GM12878 (cell line): ENCODE measurements at regions not wholly inside any gene's neighbourhood (a gene's known extent, or its start where the extent isn't known, plus 50 kb on each side); places are given as distances from the start of the nearest gene placed in this dataset.

ENCODE experiments used
- ATAC-seq: fragments of 200-7000 bp; cut with Tn5 transposase; 3 replicates; pipeline ENCODE4 v1.9.1; 2020; ENCODE audit warnings: mild to moderate bottlenecking, moderate library complexity
- BruUV-seq: library from RNA; stranded (reverse); fragments of 400-500 nt; replicated peaks from 2 replicates; lab custom pipeline; 2021; lab: Mats Ljungman, UMichigan
- CTCF ChIA-PET: fragments of 300-600 bp; sonication (Branson Sonifier 250); formaldehyde crosslinking; extraction: SDS; loops from one replicate; lab custom pipeline; 2021; ENCODE audit warnings: inconsistent platforms; lab: Yijun Ruan, JAX
- POLR2A ChIA-PET: fragments of 350-600 bp; formaldehyde crosslinking; extraction: SDS; loops from one replicate; lab custom pipeline; 2021; ENCODE audit warnings: inconsistent platforms; lab: Charles Lee
- RAD21 ChIA-PET: fragments of 300-600 bp; sonication (Branson Sonifier 250); formaldehyde crosslinking; loops from one replicate; lab custom pipeline; 2023; ENCODE audit warnings: antibody characterized with exemption; ENCODE audit not compliant: unreplicated experiment; lab: Charles Lee
- SMC1A ChIA-PET: fragments of 300-600 bp; sonication (Branson Sonifier 250); formaldehyde crosslinking; loops from one replicate; lab custom pipeline; 2023; ENCODE audit not compliant: unreplicated experiment, uncharacterized antibody; lab: Charles Lee
- DNase-seq: peaks from one replicate; pipeline ENCODE4 v3.0.0-alpha.2; 2011; ENCODE audit warnings: low read depth, low spot score
- FAIRE-seq: peaks from 3 replicates; lab custom pipeline; 2011; peaks lifted over from hg19 to GRCh38; lab: Jason Lieb, UNC
- H2AFZ ChIP-seq: 2 replicates; pipeline ENCODE4 v1.6.0; 2011; ENCODE audit warnings: low read depth, low read length, control low read depth; ENCODE audit not compliant: control insufficient read depth
- H3K27ac ChIP-seq: 2 replicates; pipeline ENCODE4 v1.5.1; 2011; ENCODE audit warnings: control low read depth; ENCODE audit not compliant: control insufficient read depth, insufficient read depth
- H3K27me3 ChIP-seq, 2 experiments: replicated peaks in 1 of 2; 2 replicates each; pipeline versions ENCODE4 v1.6.0 to v1.6.1; 2011; ENCODE audit warnings: low read length in 1 of 2; ENCODE audit not compliant: control insufficient read depth in 2 of 2, insufficient read depth in 2 of 2
- H3K36me3 ChIP-seq, 2 experiments: 2 replicates each; pipeline ENCODE4 v1.5.1; 2011; ENCODE audit warnings: low read length in 1 of 2; ENCODE audit not compliant: control insufficient read depth in 2 of 2, insufficient read depth in 2 of 2
- H3K4me1 ChIP-seq: 2 replicates; pipeline ENCODE4 v1.6.1; 2011; ENCODE audit warnings: mild to moderate bottlenecking, low read length, moderate library complexity, mixed read lengths; ENCODE audit not compliant: control insufficient read depth, insufficient read depth
- H3K4me2 ChIP-seq: 2 replicates; pipeline ENCODE4 v1.6.0; 2011; ENCODE audit warnings: control low read depth; ENCODE audit not compliant: control insufficient read depth, insufficient read depth
- H3K4me3 ChIP-seq: fragments of 200-600 bp; sonication (generic); 2 replicates; pipeline ENCODE4 v1.5.1; 2016
- H3K79me2 ChIP-seq: 2 replicates; pipeline ENCODE4 v1.6.0; 2011; ENCODE audit warnings: low read length; ENCODE audit not compliant: control insufficient read depth, insufficient read depth
- H3K9ac ChIP-seq: 2 replicates; pipeline ENCODE4 v1.8.0; 2011; ENCODE audit warnings: low read length, control low read depth, mixed read lengths; ENCODE audit not compliant: control insufficient read depth, insufficient read depth
- H3K9me3 ChIP-seq: replicated peaks from 3 replicates; pipeline ENCODE4 v1.5.1; 2011; ENCODE audit warnings: mild to moderate bottlenecking, low read length; ENCODE audit not compliant: control insufficient read depth, insufficient read depth
- H4K20me1 ChIP-seq: 2 replicates; pipeline ENCODE4 v1.6.0; 2011; ENCODE audit not compliant: control insufficient read depth, insufficient read depth
- BMI1 ChIP-seq: fragments of 450-650 bp; IDR thresholded peaks from 2 replicates; pipeline ENCODE4 v1.6.1; 2016; ENCODE audit warnings: mild to moderate bottlenecking, moderate library complexity, borderline replicate concordance
- EED ChIP-seq: sonication (generic); IDR thresholded peaks from 2 replicates; pipeline ENCODE4 v1.6.1; 2016; ENCODE audit warnings: antibody characterized with exemption, low read depth
- HDGF ChIP-seq: fragments of 450-650 bp; IDR thresholded peaks from 2 replicates; pipeline ENCODE4 v1.6.1; 2016; ENCODE audit warnings: antibody characterized with exemption
- NR2C2 ChIP-seq: IDR thresholded peaks from 2 replicates; pipeline ENCODE4 v1.6.1; 2011; ENCODE audit warnings: borderline replicate concordance, low read depth; ENCODE audit not compliant: control insufficient read depth, insufficient read length
- PML ChIP-seq: IDR thresholded peaks from 2 replicates; pipeline ENCODE4 v1.6.1; 2012; ENCODE audit warnings: low read length, inconsistent platforms
- RELA ChIP-seq: fragments of 450-650 bp; IDR thresholded peaks from 2 replicates; pipeline ENCODE4 v1.8.0; 2014; ENCODE audit warnings: borderline replicate concordance; ENCODE audit not compliant: partially characterized antibody
- RFX5 ChIP-seq: IDR thresholded peaks from 2 replicates; pipeline ENCODE4 v1.6.1; 2011; ENCODE audit warnings: low read depth, low read length, improper control_type of control experiment
- SMAD1 ChIP-seq: fragments of 450-650 bp; IDR thresholded peaks from 2 replicates; pipeline ENCODE4 v1.6.1; 2018; ENCODE audit warnings: mild to moderate bottlenecking, low read depth; ENCODE audit not compliant: partially characterized antibody
- SMARCA5 ChIP-seq: fragments of 450-650 bp; IDR thresholded peaks from 2 replicates; pipeline ENCODE4 v1.6.1; 2017; ENCODE audit warnings: mild to moderate bottlenecking
- SPI1 ChIP-seq: IDR thresholded peaks from 2 replicates; pipeline ENCODE4 v1.6.1; 2011; ENCODE audit warnings: low read depth, mild to moderate bottlenecking, low read length, moderate library complexity, borderline replicate concordance; ENCODE audit not compliant: insufficient read depth
- SUPT20H ChIP-seq: IDR thresholded peaks from 2 replicates; pipeline ENCODE4 v1.6.1; 2011; ENCODE audit warnings: low read depth, mild to moderate bottlenecking, low read length, moderate library complexity, borderline replicate concordance; ENCODE audit not compliant: control insufficient read depth
- SUZ12 ChIP-seq: fragments of 200-600 bp; sonication (generic); IDR thresholded peaks from one replicate; pipeline ENCODE4 v1.6.1; 2018; ENCODE audit warnings: antibody characterized with exemption, mild to moderate bottlenecking; ENCODE audit not compliant: unreplicated experiment
- ZZZ3 ChIP-seq: IDR thresholded peaks from 2 replicates; pipeline ENCODE4 v1.6.1; 2011; ENCODE audit warnings: low read depth; ENCODE audit not compliant: control insufficient read depth, insufficient read length
- WGBS: methylation state at CpG from one replicate; pipeline ENCODE4 v1.1.6; 2016; ENCODE audit warnings: low lambda C conversion rate; ENCODE audit not compliant: insufficient replicate concordance, insufficient coverage; ENCODE audit errors: missing lambda C conversion rate; 5-methylcytosine and 5-hydroxymethylcytosine counted together
- in situ Hi-C: fragments of 300-500 bp; cut with MboI; formaldehyde crosslinking; loops from 9 replicates; pipeline ENCODE4 v1.14.3; 2018; ENCODE audit warnings: mixed read lengths
- intact Hi-C: fragments of 100-400 bp; cut with micrococcal nuclease; formaldehyde crosslinking; loops from one replicate; pipeline ENCODE4 v1.14.2; 2022; ENCODE audit not compliant: unreplicated experiment
- TF ChIP-seq, protein P1 (sequence below): fragments of 150-350 bp; IDR thresholded peaks from 2 replicates; pipeline ENCODE4 v1.6.1; 2016; ENCODE audit warnings: low read depth, low read length
- TF ChIP-seq, protein P2 (sequence below): fragments of 450-650 bp; conservative IDR thresholded peaks from 2 replicates; pipeline ENCODE4 v1.6.1; 2017; ENCODE audit warnings: mild to moderate bottlenecking, moderate library complexity
- TF ChIP-seq, protein P3 (sequence below): fragments of 150-350 bp; IDR thresholded peaks from 2 replicates; pipeline ENCODE4 v1.6.1; 2014; ENCODE audit warnings: mild to moderate bottlenecking, low read depth, low read length
- TF ChIP-seq, protein P4 (sequence below): fragments of 450-650 bp; IDR thresholded peaks from 2 replicates; pipeline ENCODE4 v1.6.1; 2017; ENCODE audit warnings: mild to moderate bottlenecking

DNA sequence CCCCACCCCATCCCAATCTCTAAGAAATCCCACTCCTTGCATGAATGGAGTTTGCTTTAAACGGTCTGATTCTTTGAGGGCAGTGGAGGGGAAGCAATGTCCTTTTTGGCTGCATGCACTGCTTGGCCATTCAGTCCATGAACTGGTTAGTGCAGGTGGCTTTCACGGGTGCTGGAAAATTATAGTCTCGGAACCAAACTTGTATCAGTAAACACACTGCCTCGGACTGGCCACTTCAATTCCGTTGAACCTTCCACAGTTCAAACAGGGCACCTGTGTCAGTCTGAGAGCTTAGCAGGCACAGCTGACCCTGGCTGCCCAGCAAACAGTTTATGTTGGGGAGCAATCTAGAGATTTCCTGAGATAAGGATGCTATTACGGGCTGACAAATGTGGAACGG lies 255.6 kb downstream of the DHX15 start:
- no peak for DNase-seq
- Histone ChIP-seq H3K4me3 (no peak overlapping the region), H3K27ac (no peak overlapping the region), H3K27me3 (no peaks in the 10 kb centered on the region), H3K4me2 (no peak overlapping the region)
- RAD21 ChIA-PET, result no interaction called here
- no peak for ATAC-seq
- TF ChIP-seq HDGF (no peak), NR2C2 (no peak), PML (no peak), RELA (no peak), RFX5 (no peak), EED (no peak), SUZ12 (no peak), SMARCA5 (no peak), SMAD1 (no peak), BMI1 (no peak), ZZZ3 (no peak), SPI1 (no peak), SUPT20H (no peak)
- TF ChIP-seq, protein P1, sequence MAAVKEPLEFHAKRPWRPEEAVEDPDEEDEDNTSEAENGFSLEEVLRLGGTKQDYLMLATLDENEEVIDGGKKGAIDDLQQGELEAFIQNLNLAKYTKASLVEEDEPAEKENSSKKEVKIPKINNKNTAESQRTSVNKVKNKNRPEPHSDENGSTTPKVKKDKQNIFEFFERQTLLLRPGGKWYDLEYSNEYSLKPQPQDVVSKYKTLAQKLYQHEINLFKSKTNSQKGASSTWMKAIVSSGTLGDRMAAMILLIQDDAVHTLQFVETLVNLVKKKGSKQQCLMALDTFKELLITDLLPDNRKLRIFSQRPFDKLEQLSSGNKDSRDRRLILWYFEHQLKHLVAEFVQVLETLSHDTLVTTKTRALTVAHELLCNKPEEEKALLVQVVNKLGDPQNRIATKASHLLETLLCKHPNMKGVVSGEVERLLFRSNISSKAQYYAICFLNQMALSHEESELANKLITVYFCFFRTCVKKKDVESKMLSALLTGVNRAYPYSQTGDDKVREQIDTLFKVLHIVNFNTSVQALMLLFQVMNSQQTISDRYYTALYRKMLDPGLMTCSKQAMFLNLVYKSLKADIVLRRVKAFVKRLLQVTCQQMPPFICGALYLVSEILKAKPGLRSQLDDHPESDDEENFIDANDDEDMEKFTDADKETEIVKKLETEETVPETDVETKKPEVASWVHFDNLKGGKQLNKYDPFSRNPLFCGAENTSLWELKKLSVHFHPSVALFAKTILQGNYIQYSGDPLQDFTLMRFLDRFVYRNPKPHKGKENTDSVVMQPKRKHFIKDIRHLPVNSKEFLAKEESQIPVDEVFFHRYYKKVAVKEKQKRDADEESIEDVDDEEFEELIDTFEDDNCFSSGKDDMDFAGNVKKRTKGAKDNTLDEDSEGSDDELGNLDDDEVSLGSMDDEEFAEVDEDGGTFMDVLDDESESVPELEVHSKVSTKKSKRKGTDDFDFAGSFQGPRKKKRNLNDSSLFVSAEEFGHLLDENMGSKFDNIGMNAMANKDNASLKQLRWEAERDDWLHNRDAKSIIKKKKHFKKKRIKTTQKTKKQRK, result no peak
- TF ChIP-seq, protein P2, sequence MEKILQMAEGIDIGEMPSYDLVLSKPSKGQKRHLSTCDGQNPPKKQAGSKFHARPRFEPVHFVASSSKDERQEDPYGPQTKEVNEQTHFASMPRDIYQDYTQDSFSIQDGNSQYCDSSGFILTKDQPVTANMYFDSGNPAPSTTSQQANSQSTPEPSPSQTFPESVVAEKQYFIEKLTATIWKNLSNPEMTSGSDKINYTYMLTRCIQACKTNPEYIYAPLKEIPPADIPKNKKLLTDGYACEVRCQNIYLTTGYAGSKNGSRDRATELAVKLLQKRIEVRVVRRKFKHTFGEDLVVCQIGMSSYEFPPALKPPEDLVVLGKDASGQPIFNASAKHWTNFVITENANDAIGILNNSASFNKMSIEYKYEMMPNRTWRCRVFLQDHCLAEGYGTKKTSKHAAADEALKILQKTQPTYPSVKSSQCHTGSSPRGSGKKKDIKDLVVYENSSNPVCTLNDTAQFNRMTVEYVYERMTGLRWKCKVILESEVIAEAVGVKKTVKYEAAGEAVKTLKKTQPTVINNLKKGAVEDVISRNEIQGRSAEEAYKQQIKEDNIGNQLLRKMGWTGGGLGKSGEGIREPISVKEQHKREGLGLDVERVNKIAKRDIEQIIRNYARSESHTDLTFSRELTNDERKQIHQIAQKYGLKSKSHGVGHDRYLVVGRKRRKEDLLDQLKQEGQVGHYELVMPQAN, result no peak
- TF ChIP-seq, protein P3, sequence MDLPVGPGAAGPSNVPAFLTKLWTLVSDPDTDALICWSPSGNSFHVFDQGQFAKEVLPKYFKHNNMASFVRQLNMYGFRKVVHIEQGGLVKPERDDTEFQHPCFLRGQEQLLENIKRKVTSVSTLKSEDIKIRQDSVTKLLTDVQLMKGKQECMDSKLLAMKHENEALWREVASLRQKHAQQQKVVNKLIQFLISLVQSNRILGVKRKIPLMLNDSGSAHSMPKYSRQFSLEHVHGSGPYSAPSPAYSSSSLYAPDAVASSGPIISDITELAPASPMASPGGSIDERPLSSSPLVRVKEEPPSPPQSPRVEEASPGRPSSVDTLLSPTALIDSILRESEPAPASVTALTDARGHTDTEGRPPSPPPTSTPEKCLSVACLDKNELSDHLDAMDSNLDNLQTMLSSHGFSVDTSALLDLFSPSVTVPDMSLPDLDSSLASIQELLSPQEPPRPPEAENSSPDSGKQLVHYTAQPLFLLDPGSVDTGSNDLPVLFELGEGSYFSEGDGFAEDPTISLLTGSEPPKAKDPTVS, result no peak
- TF ChIP-seq, protein P4, sequence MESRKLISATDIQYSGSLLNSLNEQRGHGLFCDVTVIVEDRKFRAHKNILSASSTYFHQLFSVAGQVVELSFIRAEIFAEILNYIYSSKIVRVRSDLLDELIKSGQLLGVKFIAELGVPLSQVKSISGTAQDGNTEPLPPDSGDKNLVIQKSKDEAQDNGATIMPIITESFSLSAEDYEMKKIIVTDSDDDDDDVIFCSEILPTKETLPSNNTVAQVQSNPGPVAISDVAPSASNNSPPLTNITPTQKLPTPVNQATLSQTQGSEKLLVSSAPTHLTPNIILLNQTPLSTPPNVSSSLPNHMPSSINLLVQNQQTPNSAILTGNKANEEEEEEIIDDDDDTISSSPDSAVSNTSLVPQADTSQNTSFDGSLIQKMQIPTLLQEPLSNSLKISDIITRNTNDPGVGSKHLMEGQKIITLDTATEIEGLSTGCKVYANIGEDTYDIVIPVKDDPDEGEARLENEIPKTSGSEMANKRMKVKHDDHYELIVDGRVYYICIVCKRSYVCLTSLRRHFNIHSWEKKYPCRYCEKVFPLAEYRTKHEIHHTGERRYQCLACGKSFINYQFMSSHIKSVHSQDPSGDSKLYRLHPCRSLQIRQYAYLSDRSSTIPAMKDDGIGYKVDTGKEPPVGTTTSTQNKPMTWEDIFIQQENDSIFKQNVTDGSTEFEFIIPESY, result no peak
- TF ChIP-seq, all 136 proteins: peak for 0
- Histone ChIP-seq H3K9ac (no peak overlapping the region), H4K20me1 (no peaks in the 10 kb centered on the region), H2AFZ (no peak overlapping the region), H3K36me3 (no peaks in the 10 kb centered on the region), H3K4me1 (no peaks in the 10 kb centered on the region), H3K79me2 (no peaks in the 10 kb centered on the region), H3K9me3 (no peaks in the 10 kb centered on the region)
- FAIRE-seq, result no peak
- WGBS, result 34% methylated on average over 7 of the region's 7 CpGs
- BruUV-seq, result no TSS peak
- POLR2A ChIA-PET, result no interaction called here
- intact Hi-C loops, result no loop called here
- CTCF ChIA-PET, result no interaction called here
- in situ Hi-C loops, result no loop called here
- SMC1A ChIA-PET, result no interaction called here
